ENCODE measurements at regions not wholly inside any gene's neighbourhood (a gene's known extent, or its start where the extent isn't known, plus 50 kb on each side); places are given as distances from the start of the nearest gene placed in this dataset.

GRCh38 chr2:129620411-129620810, 359.1 kb upstream of the RAB6C start:
- Histone ChIP-seq H3K4me3 (no peak overlapping the region), H3K9me3 (no peaks in the 10 kb centered on the region)
- no peak for DNase-seq

GRCh38 chr2:129623783-129624182, 355.7 kb upstream of the RAB6C start:
- TF ChIP-seq CTCF (IDR thresholded peaks at IDR 0.05): no peak
- no peak for TF ChIP-seq POLR2A (IDR thresholded peaks at IDR 0.05)
- Histone ChIP-seq H3K36me3 (no peaks in the 10 kb centered on the region), H3K9me3 (no peaks in the 10 kb centered on the region), H3K4me1 (no peaks in the 10 kb centered on the region), H3K27me3 (no peaks in the 10 kb centered on the region), H3K27ac (no peak overlapping the region), H3K4me3 (no peak overlapping the region)
- no peak for DNase-seq

More at GRCh38 chr2:129620411-129620810, 359.1 kb upstream of the RAB6C start:
- TF ChIP-seq POLR2A (IDR thresholded peaks at IDR 0.05): no peak
- no peak for TF ChIP-seq CTCF (IDR thresholded peaks at IDR 0.05)
- H3K27ac ChIP-seq: no peak overlapping the region
- H3K27me3 ChIP-seq: no peaks in the 10 kb centered on the region
- H3K4me1 ChIP-seq: no peaks in the 10 kb centered on the region
- H3K36me3 ChIP-seq: no peaks in the 10 kb centered on the region

- DNase-seq: no peak
- Histone ChIP-seq H3K27me3 (no peaks in the 10 kb centered on the region), H3K9me3 (no peaks in the 10 kb centered on the region), H3K4me3 (no peak overlapping the region), H3K36me3 (no peaks in the 10 kb centered on the region), H3K27ac (no peak overlapping the region), H3K4me1 (no peaks in the 10 kb centered on the region)
- TF ChIP-seq CTCF (IDR thresholded peaks at IDR 0.05) (no peak), POLR2A (IDR thresholded peaks at IDR 0.05) (no peak)
Measured at GRCh38 chr2:129627437-129627836, 352.0 kb upstream of the RAB6C start.

DNA sequence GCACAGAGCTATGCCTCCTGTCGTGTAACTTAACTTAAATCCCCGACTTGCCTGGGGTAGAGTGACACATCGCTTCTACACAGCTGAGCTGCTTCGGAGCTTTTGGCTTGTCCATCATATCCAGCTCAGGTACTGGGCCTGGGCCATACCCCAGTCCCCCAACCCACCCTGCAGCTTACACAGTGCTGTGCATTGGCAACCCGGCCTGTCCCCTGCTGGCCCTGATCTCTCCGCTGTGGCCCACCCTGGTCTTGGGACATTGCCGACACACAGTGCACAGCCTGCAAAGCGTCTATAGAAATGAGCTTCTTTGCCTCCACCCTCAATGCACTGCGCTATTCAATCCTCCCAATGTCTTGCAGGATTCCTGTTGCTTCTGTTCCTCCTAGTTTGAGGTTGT, 342.8 kb upstream of the RAB6C start:
- no peaks in the 10 kb centered on the region for H3K36me3 ChIP-seq
- no peaks in the 10 kb centered on the region for H3K9me3 ChIP-seq
- TF ChIP-seq POLR2A (IDR thresholded peaks at IDR 0.05) (no peak), CTCF (IDR thresholded peaks at IDR 0.05) (no peak)
- H3K27me3 ChIP-seq: no peaks in the 10 kb centered on the region
- H3K4me1 ChIP-seq: no peaks in the 10 kb centered on the region
- no peak overlapping the region for H3K27ac ChIP-seq
- DNase-seq: no peak
- H3K4me3 ChIP-seq: no peak overlapping the region

DNA sequence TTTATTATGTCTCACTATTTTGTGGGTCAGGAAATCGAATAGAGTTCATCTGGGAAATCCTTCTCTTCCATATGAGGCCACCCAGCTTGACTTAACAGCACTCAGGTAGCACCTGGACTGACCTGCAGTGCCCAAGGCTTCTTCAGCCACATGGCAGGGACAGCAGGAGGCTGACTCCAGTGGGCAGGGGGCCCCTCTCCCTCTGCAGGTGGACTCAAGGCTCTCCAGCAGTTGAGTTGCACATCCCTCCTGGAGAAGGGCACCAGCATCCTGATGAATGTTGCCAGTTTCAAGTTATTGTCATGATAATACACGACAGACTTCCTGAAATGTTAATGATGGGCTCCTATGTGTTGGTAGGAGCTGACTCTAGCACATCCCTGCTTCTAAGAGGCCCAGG, 338.1 kb upstream of the RAB6C start:
- no peak overlapping the region for H3K4me3 ChIP-seq
- H3K27ac ChIP-seq: no peak overlapping the region
- no peaks in the 10 kb centered on the region for H3K36me3 ChIP-seq
- no peaks in the 10 kb centered on the region for H3K9me3 ChIP-seq
- DNase-seq: no peak
- no peaks in the 10 kb centered on the region for H3K27me3 ChIP-seq
- H3K4me1 ChIP-seq: no peaks in the 10 kb centered on the region
- TF ChIP-seq POLR2A (IDR thresholded peaks at IDR 0.05) (no peak), CTCF (IDR thresholded peaks at IDR 0.05) (no peak)

DNA sequence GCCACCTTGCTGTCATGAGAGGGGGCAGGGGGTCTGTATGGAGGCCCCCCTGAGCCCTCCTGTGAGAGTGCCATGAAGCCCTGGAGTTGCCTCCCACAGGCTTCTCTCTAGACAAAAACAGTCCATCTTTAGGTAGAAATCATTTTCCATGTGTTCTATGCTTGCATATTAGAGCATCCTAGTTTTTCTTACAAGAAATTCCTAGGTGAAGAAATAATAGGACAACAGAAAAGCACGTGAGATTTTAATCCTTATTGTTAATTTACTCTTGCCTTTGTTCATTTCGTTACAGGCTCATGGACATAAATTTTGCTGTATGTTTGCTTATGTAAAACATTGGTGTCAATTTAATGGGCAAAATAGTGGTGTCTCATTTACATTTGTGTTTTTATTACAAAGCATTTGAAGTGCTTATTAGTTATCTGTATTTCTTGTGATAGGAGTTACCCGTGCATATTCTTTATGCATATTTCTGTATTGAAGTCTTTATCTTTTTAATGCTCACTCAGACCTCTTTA, 336.9 kb upstream of the RAB6C start:
- no peaks in the 10 kb centered on the region for H3K4me1 ChIP-seq
- no peaks in the 10 kb centered on the region for H3K36me3 ChIP-seq
- no peak overlapping the region for H3K27ac ChIP-seq
- H3K4me3 ChIP-seq: no peak overlapping the region
- no peaks in the 10 kb centered on the region for H3K9me3 ChIP-seq
- DNase-seq: no peak
- no peaks in the 10 kb centered on the region for H3K27me3 ChIP-seq
- TF ChIP-seq POLR2A (IDR thresholded peaks at IDR 0.05) (no peak), CTCF (IDR thresholded peaks at IDR 0.05) (no peak)

Measured in Peyer's patch (tissue), 4 donors.